GM19395 (cell line): ENCODE measurements at regions not wholly inside any gene's neighbourhood (a gene's known extent, or its start where the extent isn't known, plus 50 kb on each side); places are given as distances from the start of the nearest gene placed in this dataset.
"Not testable (repeated sequence)": the region's sequence is repeated elsewhere in the genome, so short reads cannot be mapped to it uniquely, and the experiment has no call there.

Experiments used
- ATAC-seq: cut with Tn5 transposase; IDR thresholded peaks from one replicate; pipeline ENCODE4 v1.9.1; 2021; ENCODE audit warnings: mild to moderate bottlenecking, moderate library complexity; ENCODE audit not compliant: unreplicated experiment

DNA sequence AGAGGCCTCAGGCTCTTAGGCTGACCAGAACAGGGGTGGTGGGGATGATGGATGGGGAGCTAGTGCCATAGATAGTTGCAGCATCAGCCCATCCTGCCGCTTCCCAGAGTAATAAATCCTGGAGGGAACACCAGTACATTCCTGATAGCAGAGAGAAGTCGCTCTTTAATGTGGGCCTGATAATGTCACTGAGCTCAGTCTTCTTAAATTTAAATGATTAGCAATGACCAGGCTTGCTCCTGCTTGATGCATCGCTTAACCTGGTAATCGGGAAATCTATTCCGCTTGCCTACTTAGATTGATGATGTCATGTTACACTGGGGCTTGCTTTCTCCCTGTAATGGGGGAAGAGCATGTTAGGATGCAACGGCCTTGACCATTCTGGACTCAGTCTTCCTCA lies 218.6 kb upstream of the PLXNA2 start:
- ATAC-seq = no peak

DNA sequence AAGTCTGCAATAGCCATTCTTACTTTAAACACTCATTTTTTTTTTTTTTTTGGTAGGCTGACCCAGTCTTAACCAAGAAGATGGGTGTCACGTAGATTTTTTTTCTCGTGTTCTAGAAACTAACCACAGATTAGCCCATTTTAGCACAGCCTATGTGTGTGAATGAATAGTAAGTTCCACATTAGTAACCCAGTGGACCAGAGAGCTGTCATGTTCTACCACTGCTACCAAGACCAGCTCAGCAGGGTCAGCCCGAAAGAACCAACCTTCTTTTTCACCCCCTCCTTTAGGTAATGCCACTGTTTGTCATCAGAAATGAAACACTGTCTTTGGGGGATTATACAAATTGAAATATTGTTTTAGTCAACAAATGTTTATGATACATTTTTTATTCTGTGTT lies 221.1 kb upstream of the PLXNA2 start:
- ATAC-seq = no peak

DNA sequence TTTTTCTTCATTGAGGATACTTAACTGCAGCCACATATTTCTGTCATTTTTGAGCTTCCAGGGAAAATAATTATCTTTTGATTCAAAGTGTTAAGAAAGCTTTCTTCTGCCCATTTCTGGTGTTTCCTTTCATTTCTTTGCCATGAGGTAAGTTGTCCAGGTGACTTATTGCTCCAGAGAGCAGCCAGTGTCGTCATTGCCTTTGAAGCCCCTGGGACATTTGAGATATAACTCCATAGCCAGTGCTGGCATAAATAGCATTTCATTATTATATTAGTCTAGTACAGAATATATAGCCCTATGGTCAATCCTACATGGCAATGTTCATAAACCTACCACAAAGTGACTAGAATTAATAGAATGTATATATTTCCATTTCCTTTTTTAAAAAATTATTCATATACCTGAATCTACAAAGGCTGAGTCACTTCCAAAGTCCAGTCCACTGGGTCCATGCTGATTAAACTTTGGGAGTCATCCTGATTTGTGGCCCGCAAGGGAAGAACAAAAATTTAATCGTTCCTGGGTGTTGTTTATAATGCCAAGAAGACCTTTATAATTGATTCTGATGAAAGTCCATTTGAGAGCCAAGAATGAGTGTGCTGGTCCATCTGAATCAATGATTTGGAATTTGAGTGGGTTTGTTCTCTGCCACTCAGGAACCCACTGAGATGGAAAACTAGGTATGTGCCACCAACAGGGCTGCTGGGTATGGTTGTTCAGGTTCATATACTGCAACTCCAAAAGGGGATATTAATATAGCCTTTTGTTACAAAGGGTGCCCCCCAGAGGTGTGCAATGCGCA lies 221.8 kb upstream of the PLXNA2 start:
- ATAC-seq = no peak

DNA sequence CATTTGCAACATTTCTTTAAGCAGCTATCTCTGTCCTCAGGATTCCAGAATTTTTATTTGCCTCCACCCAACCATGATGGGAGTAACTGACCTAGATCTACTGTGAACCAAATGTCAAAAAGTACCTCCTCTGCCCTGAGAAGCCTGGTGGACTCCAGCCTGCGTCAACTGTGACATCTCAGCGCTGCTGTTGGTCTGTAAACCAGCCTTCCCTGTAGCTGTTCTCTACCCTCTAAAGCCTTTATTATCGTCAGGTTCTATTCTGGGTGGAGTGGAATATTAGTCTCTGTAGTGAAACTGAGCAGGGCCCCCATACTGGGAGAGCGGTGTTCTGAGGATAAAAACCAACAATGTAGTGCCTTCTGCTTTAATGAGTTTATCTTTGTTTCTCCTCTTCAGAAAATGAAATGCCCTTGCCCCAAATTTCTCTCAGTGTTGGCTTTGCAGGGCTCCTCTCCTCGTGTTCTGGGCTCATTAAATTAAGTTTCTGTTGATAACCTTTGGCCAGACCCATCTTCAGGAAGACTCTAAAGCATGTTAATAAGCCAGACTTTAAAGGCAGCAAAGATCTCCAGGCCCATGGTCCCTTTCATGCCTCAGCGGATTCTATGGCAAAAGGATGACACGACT lies 223.1 kb upstream of the PLXNA2 start:
- no peak for ATAC-seq

DNA sequence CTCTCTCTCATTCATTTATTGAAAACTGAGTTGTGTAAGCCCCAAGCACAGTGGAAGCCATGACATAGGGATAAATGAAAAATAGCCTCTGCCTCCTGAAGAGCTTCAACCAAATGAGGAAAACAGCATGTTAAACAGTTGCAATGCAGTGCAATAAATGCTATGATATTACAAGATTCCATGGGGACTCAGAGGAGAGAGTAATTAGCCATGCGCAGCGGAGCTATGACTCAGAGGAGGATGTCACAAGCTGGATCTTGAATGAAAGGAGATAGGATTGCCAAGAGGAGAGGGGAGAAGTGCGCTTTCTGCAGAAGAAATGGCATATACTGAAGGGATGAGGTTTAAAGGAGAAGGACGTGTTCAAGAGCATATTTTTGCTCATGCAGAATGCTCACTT lies 231.3 kb upstream of the PLXNA2 start:
- no peak for ATAC-seq

DNA sequence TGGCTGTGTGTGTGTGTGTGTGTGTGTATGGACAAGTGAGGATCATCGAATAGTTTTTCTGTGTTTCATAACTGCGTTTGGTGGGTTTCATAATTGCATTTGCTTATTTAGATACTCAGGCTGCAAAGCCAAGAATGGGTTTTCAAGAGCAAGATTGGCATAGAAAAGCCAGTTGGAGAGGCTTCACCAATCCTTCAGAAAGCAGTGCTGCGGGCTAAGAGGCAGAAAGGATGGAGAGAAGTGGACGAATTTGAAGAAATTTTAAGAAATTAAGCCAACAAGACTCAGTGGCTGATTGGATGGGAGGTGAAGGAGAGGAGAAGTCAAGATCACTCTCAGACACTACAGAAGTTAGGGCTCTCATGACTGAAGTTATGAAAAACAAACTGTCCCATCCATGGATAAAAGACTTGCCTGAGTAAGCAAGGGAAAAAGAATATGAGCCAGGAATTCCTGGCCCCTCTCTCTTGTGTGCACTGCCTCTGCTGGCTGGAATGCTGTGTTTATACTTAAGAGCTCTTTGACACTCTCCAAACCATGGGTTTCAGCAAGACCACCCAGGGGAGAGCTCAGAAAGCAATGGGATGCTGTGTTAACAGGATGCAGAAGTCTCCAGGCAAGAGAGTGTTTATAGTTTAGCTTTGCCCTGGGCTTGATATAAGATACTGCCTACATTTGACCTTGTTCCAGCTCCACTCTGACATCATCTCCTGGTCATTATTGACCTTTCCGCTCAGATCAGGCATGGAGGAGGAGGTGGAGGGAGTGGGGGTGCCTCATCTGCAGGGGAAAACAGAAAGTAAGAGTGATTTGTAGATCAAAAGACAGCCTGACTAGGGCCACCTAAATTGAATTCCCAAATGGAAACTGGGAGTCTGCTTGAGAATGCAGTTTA lies 232.0 kb upstream of the PLXNA2 start:
- ATAC-seq = no peak

DNA sequence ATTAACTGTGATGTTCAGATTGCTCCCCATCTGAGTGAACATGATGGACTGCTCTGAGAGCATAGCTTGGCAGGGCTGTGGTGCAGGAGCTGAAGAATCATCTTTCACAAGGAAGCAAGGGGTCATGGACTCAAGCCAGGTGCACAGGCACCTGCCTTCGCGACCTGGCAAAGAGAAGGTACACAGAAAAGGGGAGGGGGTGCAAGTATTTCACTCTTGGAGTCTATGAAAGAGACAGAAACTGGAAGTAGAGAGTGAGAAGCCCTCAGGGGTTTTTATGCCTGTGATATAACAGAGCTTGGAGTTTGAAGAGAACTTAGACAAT lies 232.6 kb upstream of the PLXNA2 start:
- ATAC-seq = no peak

DNA sequence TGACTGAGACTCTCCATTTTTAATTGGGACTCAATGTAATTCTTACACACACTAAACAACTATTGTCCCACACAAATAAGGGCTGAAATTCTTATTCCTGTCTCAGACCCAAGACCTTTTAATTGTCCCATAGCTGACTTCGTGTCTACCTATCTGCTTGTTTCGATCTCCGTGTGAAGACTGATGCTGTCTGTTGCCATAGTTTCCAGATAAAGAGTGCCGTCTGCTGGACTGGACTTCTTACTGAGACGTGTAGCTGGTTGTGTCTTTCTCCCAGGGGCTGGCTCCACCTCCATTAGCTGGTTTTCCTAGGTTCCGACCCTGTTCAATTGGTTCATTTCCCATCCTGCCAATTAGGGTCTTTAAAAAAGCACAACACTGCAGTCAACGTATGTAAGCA lies 235.3 kb upstream of the PLXNA2 start:
- no peak for ATAC-seq

DNA sequence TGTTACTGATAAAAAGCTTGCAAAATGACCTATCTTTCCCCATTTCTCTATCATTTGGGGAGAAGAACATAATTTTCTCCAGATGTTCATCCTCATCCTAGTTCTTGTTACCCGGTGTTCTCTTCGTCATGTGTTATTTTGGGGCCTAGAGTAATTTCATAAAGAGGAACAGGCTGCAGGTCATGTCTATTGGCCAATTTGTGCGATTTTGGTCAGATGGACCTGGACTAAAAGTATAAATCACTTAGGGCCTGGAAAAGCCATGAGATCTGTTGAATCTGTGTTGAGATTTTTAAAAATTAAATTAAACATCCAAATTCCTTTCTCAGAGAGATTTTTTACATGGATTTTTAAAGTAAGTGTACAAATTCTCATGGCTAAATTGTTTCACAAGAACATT lies 241.3 kb upstream of the PLXNA2 start:
- ATAC-seq = no peak

DNA sequence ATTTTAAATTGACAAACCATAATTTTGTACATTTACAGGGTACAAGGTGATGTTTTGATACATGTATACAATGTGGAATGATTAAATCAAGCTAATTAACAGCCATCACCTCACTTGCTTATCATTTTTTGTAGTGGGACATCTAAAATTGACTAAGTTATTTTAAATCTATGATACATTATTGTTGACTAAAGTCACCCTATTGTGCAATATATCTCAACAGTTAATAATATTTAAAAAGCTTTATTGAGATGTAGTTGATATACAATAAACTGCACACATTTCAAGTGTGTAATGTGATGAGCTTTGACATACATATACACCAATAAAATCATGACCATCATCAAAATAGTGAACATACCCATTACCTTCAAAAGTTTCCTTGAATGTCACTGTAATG lies 242.5 kb upstream of the PLXNA2 start:
- ATAC-seq = no peak

DNA sequence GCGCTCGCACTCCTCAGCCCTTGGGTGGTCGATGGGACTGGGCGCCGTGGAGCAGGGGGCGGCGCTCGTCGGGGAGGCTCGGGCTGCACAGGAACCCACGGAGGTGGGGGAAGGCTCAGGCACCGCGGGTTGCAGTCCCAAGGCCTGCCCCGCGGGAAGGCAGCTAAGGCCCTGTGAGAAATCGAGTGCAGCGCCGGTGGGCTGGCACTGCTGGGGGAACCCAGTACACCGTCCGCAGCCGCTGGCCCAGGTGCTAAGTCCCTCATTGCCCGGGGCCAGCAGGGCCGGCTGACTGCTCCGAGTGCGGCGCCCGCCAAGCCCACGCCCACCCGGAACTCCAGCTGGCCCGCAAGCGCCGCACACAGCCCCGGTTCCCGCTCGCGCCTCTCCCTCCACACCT lies 244.2 kb upstream of the PLXNA2 start:
- not testable (repeated sequence) for ATAC-seq

DNA sequence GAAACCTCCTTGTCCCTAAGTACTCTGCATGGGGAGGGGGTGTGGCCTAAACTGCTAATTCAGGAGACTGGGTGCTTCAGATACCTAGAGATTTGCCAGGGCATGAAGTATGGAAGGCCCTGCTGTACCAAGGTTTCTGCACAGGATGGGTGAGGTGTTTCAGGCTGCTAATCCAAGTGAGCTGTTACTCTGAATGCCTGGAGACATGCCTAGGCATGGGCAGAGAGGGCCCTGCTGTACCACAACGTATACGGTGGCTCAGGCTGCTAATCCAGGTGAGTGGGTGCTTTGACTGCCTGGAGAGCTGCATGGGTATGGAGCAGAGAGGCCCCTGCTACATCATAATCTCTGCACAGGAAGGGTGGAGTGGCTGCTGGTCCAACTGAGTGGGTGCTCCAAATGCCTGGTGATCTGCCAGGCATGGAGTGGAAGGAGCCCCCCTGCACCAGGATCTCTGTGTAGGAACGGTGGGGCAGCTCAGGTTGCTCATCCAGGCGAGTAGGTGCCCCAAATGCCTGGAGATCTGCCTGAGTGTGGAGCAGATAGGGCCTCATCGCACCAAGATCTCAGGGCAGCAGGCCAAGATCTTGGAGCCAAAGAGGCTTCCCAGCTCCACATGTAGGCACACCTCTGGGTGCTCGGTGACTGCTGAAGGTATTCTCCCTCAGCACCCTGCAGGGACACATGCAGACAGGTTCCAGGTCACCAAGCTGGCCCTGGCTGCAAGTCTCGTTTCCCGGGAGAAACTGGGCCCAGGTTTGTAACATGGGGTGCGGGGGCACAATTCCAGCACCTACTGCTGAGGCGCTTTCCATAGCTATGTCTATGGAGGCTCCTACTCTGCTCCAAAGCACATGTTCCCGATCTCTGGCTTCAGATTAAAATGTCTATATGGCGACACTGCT lies 252.5 kb upstream of the PLXNA2 start:
- no peak for ATAC-seq

DNA sequence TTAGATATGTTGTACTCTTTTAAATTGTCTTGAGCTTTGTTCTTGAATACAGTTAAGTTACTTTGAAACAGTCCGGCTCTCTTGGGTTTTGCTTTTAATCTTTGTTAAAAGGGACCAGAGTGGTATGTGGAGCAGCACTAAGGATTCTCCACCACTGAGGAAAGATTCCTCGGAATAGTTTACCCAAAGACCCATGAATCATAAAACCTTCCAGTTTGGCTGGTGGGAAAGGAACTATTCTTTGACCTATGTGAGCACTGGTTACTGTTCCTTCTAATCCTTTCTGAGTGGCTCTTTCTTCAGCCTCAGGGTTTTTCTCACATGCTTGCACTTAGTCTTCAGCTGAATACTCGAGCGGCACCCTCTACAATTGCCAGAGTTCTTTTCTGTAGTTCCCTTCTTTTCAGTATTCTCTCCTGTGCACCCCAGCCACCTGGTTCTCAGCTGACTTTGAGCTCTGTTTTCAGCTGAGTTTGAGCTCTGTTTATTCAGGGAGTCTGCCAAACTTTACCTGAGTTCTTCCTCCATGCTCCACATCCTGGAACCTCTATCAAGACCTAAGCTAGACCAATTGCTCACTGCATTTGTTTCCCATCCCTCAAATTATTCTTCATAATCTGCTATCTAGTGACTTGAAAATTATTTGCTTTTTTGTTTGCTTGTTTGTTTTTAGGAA lies 253.8 kb upstream of the PLXNA2 start:
- no peak for ATAC-seq

DNA sequence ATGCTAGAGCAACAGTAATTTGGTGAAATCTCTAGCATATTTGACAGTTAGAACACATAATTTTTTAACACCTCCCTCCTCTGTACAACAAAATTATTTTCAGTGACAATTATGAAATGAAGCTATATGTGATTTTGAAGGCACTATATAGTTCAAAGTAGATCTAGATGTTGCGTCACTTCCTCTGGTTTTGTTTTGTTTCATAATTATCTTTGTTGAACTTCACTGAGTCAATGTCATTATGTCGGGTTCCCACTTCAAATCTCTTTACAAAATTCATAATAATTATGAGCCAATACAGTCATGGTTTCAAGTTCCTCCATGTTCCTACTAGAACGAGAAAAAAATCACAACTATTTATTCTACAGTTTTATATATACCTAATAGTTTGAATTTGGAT lies 254.8 kb upstream of the PLXNA2 start:
- no peak for ATAC-seq

DNA sequence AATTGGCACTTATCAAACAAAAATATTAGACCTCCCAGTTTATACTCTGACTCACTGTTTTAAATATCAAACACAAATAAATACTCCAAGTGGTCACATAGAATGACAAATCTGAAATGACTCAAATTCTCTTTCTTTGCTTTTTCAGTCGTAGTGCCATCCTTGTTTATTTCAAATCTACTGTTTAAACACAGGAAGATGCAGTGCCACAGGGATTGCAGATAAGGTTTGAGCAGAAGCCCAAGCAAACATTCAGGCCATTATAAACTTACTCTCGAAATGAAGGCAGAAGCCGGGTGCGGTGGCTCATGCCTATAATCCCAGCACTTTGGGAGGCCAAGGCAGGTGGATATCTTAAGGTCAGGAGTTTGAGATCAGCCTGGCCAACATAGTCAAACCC lies 255.4 kb upstream of the PLXNA2 start:
- ATAC-seq = no peak

DNA sequence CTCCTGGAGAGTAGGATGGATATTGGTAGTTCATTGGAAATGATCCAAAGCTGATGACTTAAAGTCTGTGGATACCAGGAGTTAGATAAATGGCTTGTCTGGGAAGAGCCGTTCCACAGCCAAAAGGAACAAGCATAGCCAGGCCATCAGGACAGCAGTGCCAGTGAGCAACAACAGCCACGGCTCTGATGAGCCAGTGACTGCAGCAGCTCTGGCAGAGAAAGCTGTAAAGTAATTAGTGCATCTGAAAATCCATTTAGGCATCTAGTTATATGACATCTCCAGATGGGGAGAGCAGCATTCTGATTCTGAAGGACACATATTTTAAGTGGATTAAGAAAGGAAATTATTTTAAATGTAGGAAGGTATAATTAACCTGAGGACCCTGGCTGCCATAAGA lies 256.2 kb upstream of the PLXNA2 start:
- ATAC-seq = no peak

DNA sequence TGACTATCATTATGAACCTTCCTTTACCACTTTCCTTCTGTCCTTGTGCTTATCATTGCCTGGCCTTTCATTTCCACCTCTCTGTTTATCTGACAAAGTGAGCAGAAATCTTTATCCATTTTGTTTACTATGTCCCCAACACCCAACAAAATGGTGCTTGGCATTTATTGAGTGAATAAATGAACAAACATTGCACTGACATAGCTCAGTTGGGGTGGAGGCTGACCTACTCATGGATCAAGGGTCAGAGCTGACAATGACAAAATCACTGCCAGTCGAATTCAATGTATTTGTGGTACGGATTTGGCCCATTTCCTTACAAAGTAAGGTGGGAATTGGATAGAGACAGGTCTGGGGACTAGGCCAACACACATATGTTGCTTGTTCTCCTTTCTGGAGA lies 257.4 kb upstream of the PLXNA2 start:
- ATAC-seq = no peak

DNA sequence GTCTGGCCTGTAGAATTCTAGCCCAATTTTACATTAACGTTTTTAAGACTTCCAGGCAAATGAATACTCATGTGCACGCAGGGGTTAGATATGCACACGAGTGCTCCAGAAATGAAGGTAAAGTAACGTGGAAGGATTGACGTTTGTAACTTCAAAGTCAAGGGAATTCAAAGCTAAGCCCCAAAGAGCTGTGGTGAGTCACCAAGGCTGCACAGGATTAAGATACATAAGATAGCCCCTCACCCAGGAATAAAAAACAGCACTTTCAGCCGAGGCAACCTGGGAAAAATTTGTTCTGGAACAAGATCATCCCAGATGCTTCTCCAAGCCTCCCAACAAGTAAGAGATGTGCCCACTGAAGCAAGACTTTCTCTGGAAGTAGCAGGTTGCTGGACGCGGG lies 259.6 kb upstream of the PLXNA2 start:
- ATAC-seq = no peak

DNA sequence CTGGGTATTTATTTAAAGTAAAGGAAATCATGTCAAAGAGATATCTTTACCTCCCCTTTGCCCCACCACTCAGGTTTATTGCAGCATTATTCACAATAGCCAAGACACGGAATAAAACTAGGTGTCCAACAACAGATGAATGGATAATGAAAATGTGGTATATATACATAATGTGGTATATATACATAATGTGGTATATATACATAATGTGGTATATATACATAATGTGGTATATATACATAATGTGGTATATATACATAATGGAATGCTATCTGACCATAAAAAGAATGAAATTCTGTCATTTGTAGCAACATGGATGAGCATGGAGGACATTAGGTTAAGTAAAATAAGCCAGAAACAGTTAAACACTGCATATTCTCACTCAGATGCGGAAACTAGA lies 262.6 kb upstream of the PLXNA2 start:
- ATAC-seq = no peak

DNA sequence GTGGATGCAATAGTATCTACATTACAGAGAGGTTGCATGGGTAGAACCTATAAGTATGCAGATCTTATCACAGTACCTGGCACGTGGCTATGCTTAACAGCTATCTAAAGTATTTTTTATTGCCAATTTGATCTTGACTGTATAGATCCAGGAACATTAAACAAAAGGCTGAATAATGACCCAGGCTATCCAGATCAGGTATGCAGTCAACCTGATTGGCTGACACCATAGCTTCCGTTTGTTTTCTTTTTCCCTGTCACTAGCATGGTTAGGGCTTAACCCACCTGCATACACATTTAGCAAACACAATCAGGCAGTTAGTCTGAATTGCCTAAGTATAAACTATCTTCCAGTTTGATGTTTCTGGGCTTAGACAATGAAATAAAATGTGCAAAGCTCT lies 264.9 kb upstream of the PLXNA2 start:
- no peak for ATAC-seq
